Activated T-cell treated with anti-CD3 and anti-CD28 coated beads, Interleukin-2, amount 50 U/mL, for 1 hour (primary cell): ENCODE measurements at regions not wholly inside any gene's neighbourhood (a gene's known extent, or its start where the extent isn't known, plus 50 kb on each side); places are given as distances from the start of the nearest gene placed in this dataset.

Experiments
- DNase-seq: peaks from one replicate; pipeline ENCODE4 v3.0.0-alpha.2; 2020

DNA sequence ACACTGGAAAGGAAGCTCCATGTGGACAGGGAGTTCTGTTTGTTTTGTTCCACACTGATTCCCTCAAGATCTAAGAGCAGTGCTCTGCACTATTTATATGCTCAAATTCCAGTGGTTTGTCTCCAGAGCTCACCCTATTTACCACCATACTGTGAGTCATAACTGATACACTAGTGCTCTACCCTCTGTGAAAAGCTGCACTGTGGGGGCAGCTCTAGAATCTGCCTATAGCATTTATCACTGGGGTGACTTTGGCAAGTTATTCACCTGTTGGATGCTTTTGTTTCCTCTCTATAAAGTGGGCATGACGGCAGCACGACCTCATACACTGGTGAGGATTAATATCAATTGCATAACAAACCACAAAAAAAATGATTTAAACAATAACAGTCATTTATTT lies 307.8 kb downstream of the NR2F1-AS1 start:
- no peak for DNase-seq

DNA sequence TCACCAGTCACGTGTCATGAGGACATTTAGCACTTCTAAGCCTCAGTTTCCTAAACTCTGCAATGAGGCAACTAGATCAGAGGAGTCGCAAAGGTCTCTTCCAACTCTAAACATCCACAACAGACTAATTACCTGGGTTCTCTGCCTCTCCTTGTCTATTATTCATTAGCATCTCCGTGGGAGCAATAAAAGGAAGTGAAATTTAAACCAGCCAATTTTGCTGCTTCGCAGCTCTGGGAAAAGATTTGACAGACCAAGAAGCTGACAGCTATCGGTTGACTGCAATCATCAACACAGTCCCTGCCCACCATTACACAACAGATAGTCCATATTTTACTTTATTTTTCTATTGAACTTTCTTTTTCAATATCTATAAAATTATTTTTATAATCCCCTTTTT lies 308.9 kb downstream of the NR2F1-AS1 start:
- DNase-seq: no peak

DNA sequence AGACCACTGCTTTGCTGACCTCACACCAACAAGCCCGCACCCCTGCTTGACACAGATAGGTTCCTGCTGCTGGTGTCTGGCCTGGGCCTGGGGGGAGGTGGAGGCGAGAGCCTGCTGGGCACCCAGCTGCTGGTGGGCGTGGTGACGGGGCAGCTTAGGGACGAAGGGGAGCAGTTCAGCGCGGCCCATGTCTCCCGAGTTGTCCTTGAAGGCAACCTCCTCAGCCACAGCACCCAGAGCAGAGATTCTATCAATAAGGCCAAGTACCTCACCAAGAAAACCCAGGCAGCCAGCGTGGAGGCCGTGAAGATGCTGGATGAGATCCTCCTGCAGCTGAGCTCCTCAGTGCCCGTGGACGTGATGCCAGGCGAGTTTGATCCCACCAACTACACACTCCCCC lies 313.3 kb downstream of the NR2F1-AS1 start:
- DNase-seq: no peak

DNA sequence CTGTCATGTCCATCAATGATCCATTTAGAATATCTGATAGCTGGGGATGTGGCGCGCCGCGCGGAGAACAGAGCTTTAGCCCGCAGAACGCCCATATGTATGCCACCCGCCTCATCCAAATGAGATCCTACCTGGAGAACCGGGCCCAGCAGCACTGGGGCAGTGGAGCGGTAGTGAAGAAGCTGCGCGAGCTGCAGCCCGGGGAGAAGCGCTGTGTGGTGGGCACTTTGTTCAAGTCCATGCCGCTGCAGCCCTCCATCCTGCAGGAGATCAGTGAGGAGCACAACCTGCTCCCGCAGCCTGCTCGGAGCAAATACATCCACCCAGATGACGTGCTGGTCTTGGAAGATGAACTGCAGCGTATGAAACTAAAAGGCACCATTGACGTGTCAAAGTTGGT lies 313.7 kb downstream of the NR2F1-AS1 start:
- DNase-seq: no peak

DNA sequence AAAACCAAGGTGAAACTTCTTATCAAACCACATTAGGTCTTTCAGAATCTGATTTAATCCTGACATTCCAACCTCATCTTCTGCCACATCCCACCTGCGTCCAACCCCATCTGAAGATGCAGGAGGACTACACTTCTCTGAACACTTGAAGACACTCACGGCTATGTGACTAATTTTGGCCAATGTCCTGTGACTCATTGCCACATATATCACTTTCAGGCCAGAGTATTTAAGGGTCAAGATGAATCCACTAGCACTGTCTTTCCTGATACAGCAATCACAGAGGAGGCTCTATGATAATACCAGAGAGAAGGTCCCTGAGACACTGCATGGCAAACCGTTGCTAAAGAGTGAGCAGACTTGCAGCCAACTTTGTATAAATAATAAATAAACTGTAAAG lies 323.4 kb downstream of the NR2F1-AS1 start:
- no peak for DNase-seq

DNA sequence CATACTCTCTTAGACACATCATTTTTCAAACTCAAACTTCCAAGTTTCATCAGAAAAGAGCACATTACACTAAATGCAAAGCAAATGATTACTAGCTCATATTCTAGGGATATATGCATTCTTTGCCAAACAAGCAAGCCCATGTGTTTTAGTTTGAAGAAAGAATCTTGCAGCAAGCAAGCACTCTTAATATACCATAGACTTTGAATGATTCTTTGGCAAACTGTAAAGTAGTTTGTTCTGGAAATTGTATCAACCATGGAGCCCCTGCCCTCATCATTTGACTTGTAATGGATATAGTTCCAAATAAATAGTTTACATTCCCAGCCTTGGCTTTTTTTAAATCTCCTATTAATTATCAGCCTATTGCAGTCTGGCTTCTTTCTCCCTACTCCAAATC lies 325.2 kb downstream of the NR2F1-AS1 start:
- DNase-seq: no peak

DNA sequence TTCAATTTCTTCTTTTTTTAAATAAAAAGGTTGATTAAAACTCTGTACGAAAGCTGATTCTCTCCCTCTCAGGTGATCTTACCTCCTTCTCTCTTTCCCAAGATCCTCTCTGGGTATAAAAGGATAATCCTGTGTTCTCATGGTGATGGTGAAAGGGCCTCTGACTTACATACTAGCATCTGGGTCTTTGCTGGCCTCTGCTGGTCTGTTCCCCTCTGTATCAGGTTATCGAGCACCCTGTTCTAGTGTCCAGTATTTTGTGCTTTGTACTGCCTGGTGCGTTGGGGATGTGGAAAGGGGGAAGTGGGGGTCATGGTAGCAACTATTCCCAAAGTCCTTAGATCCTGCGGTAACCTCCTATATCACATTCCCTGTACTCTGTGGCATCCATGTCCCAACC lies 328.9 kb downstream of the NR2F1-AS1 start:
- DNase-seq: no peak

DNA sequence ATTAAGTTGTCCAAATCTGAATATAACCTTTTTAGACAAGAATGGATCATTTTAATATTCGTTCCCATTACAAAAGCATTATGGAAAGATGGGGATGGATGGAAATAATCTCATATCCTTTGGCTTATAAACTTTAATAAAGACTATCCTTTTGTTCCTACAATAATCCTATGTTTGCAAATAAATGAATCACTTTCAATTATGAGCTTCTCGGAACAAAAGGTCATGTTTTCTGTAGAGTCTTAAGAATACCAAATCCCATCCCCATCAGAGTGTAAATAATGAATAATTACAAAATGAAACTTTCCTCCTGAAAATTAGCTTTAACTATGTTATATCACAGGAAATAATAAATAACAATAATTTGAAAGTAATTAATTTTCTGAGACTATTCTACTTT lies 329.7 kb downstream of the NR2F1-AS1 start:
- no peak for DNase-seq

DNA sequence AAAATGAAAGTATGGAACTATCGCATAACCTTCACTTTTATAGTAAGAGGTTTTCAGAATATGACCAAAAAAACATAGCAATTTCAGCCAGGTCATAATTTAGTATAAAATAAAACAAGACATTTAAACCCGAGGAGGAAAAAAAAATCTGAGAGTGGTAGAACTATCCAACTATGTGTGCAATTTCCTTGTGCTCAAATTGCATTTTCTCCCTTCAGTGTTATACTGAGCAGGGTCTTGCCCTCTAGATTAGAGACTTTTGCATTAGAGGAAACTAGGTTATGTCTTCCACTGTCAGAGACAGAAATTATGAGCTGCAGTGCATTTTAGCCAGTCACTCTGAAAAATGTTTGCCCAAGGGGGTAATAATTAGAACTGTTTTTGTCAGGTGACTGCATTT lies 330.6 kb downstream of the NR2F1-AS1 start:
- no peak for DNase-seq

DNA sequence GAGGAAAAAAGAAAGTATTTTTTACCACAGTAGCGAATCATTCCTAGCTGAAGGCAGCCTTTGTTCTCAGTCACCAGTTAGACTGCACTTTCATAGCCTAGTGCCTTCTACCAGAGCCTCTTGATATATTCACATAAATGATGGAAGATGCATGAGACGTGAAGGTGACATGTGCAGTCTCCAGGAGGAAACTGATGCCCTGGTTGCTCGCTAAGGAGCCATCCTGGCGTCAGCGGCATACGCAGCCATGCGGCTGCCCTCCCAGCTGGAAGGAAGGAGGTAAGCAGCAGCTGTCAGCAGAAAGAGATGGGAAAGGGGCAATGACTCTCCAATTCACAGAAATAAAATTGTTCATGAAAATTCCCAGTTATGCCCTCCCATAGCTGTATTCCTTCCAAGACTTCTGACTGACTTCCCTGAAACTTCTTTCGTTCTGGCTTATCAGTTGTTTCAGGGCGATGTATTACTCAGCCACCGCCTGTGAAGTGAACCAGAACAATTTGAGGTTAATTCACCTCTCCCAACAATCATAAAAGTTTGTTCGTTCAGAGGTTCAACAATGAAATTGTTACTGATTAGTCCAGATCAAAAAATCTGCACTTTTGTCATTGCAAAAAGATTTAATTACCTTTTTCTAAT lies 331.2 kb downstream of the NR2F1-AS1 start:
- DNase-seq: no peak

DNA sequence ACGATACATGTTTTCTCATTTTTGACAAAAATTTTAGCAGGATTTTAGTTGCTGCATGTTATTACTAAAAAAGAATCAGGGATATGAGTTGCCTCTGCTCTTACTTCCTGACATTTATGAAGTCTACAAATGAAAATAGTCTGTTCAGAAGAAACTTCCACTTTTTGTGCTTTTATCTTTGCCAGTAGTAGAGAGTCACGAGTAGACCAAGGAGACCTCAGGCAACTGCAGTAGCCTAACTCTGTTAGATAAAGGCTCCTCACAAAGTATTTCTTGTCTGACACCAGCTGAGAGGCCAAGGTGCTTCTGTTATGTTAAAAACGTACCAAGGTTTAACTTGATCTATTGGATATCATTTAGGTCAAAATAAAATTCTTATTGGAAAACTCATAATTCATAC lies 333.9 kb downstream of the NR2F1-AS1 start:
- DNase-seq: no peak

DNA sequence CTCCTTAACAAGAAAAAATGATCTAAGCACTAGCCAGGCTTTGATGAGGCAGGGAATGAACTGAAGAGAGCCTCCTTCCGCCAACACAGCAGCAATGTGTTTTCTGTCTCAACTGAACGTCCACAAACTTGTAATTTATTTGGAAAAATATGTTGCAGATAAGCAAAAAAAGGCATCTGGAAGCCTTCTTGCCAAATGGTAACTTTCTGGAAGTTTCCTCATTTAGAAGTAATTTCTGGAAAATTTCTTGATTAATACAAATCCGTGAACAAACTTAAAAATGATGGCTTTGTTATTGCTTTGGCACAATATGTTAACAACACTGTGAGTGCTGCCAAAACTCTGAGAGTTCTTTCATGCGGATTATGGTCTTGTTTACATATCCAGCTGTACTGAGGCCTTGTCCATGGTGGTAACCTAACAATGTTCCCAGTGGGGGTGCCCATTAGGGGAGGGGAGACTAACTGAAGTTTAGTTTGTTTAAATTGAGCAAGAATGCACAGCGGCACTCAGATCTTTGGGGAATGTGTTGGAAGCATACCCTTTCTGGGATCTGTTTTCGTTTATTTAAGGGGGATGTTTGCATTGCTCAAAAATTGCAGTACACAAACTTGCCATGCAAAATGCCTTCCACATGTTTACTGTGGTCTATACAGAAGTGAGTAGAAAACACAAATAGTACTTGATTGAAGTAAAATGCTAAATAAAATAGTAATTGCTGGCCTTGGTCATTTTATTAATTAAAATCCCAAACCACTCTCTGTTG lies 334.7 kb downstream of the NR2F1-AS1 start:
- no peak for DNase-seq

DNA sequence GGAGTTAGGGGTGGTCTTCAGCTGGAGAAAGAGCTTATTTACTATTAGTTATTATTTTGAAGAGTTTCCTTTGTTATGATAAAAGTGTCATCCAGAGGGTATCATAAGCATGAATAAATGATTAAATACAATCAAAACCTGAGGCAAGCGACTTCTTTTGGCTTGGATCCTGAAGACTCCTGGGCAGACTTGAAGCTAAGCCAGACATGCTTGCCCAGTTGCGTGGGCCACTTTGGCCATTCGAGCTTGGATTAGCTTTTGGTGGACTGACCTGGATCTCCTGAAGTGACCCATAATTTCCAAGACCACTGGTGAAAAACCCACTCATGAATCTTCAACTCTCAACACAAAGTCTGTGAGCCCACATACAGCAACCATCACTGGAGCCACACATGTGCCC lies 335.8 kb downstream of the NR2F1-AS1 start:
- no peak for DNase-seq

DNA sequence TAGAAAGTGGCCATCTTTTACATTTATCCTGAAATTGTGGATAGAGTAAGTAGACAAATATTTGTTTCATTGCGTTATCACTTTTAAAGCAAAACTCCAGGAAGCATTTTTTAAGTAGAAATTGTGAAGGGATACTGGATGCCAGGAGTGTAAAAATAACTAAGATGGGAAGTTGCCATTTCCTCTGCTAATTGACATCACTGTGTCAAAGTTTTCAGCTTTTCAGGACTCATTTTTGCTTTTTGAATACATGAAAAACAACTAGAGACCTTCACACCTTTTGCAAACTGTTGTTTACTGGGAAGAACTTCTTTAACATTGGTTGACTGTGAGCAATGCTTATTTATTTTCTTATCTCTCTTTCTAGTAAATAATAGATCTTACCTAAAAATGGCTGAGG lies 337.5 kb downstream of the NR2F1-AS1 start:
- no peak for DNase-seq

DNA sequence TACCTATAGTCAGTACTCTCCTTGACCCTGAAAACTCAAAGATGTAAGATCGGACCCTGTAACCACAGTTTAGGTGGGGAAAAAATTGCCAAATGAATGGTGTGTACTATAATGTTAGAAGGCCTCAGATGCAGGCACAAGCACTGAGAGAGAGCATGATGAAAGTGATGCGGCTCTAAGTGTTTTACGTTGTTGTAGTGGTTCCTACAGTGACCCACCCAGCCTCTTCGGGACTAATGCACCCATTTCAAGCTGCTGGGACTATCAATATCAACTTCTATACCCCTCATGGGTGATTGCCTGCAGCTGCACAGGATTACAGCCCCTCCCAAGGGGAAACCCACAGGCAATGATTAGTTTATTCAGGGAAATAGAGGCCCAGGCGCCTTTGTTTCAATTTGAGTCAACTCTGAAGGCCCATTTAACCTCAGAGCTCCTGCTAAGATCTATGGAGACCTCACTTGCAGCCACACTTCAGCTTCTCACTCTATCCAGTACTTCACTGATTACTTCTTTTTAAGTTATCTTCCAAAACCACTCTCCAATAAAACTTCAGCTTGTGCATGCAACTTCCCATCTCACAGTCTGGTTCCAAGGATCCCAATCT lies 340.7 kb downstream of the NR2F1-AS1 start:
- DNase-seq: no peak

DNA sequence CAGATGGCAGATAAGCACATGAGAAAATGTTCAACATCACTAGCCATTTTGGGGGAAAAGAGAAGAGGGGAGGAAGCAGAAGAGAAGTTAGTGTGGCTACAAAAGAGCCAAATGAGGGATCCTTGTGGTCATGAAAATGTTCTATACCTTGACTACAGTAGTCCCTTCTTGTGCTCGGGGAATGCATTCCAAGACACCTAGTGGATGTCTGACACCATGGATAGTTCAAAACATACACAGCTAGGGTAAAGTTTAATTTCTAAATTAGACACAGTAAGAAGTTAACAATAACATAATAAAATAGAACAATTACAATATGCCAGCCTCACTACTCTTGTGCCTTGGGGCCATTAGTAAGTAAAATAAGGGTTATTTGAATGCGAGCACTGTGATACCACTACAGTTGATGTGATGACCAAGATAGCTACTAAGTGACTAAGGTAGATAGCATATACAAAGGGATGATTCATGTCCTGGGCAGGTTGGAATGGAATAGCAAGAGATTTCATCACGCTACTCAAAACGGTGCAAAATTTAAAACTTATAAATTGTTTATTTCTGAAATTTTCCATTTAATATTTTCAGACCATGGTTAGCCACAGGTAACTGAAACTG lies 344.1 kb downstream of the NR2F1-AS1 start:
- no peak for DNase-seq

DNA sequence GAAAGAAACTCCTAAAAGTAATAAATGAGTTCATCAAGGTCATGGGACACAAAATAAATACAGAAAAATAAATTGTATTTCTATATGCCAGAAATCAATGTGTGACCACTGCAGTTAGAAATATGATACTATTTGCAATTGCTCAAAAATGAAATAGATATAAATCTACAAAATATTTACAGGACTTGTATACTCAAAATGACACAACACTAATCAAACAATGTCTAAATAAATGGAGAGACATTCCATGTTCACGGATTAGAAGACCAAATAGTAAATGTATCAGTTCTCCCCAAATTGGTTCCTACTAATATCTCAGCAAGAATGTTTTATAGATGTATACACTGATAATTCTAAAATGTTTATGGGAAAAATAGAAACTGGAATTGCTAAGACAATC lies 345.3 kb downstream of the NR2F1-AS1 start:
- no peak for DNase-seq

DNA sequence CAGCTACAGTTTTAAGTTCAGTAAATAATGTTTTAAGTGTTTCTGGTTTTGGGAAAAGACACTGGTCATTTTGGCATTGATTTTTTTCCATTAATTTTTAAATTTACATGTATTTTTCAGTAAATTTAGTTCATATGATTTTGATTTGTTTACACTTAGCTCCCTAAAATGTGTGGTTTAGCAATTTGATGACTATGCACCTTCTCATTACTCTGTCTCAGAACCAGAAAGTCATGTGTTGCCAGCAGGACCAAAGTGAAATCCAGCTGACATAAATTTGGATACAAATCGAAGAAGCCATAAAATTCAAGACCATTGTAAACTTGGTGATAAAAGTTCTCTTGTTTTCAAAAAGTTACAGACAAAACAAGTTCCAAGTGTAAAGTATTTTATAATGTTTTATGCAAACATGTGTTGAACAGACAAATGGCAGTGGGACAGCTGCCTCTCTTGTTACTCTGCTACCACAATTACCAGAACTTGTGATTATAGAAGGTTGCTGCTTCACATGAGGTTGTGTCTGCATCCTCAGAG lies 354.8 kb downstream of the NR2F1-AS1 start:
- DNase-seq: no peak

DNA sequence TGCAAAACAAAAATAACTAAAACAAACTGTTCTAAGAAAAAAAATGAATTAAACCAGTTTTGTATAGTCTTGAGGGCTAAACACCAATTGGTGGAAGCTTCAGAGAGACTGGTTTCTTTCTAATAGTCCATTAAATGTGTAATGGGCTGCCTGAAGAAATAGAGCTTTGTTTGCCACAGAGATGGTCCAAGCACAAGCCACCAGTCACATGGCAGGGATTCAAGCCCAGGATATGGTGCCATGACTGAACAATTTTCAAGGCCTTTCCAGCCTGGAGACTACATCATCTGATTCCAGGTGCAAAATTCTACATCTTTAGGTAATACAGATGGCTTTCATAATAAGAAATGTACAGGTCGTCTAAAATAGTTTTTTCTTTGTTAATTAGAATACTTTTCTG lies 355.3 kb downstream of the NR2F1-AS1 start:
- DNase-seq: no peak

DNA sequence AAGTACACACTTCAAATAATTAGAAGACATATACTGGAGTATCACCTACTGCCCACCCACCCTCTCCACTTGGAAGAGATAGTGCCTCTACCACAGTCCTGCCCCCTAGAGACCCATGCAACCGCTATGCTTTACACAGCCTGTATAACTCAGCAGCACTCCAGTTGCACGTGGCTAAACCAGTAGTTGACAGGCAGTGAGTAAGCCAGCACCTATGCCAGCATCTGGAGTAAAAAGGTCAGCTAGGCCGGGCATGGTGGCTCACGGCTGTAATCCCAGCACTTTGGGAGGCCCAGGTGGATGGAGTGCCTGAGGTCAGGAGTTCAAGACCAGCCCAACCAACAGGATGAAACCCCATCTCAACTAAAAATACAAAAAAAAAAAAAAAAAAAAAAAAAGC lies 356.4 kb downstream of the NR2F1-AS1 start:
- DNase-seq: no peak

DNA sequence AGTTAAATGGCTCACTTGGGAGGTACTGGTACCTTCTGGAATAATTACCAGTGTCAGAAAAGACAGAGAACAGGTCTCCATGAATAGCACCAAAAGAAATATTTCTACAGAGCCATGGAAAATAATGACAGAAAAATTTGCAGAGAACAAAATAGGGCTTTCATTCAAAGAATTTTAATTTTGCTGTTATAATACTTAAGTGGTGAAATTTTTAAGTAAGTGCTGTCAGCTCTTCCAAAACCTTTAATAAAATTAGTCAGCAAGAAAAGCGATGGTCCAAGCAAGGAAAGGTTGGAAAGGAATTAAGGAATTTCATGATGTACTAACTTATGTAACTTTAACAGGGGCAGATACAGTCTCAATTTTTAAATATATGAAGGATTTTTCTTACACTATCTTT lies 359.2 kb downstream of the NR2F1-AS1 start:
- DNase-seq: no peak

DNA sequence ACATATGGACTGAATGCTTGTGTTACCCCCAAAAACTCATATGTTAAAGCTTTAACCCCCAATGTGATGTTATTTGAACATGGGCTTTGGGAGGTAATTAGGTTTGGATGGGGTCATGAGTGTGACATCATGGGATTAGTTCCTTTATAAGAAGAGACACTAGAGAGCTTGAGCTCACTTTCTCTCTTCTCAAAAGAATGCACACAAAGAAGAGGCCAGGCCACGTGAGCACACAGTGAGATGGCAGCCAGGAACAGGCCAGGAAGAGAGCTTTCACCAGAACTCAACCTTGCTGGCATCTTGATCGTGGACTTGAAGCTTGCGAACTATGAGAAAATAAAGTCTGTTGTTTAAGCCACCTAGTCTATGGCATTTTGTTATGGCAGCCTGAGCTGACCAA lies 360.6 kb downstream of the NR2F1-AS1 start:
- DNase-seq: no peak

DNA sequence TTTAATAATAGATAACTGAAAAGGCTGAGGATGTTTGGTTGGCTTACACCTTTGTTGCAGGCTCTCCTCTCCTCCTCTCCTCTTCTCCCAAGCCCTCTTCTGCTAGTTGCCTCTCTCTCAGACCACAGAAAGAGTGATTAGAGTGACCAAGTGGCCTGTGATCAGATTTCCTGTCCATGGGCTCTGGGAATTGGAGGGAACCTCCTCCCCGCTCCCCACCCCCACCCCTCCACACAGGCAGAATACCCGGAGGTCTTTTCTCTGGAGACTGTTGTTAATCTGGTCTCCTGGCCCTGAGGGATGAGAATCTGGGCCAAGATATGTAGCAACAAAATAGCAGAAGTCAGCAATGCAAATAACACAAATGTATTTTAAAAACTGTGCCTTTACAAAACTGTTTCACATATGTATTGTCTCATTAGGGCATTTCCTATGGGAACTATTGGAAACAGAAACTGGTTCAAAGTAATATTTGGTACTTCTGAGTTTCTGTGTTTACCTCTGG lies 361.3 kb downstream of the NR2F1-AS1 start:
- no peak for DNase-seq
